Kidney epithelial cell (primary cell): ENCODE measurements at regions not wholly inside any gene's neighbourhood (a gene's known extent, or its start where the extent isn't known, plus 50 kb on each side); places are given as distances from the start of the nearest gene placed in this dataset.

ENCODE experiments used
- DNase-seq: peaks from one replicate; pipeline ENCODE4 v3.0.0-alpha.2; 2010; ENCODE audit warnings: low read depth
- H3K27me3 ChIP-seq: 2 replicates; pipeline ENCODE4 v1.6.0; 2011; ENCODE audit warnings: low read length; ENCODE audit not compliant: control insufficient read depth, insufficient read depth
- H3K36me3 ChIP-seq: 2 replicates; pipeline ENCODE4 v1.5.1; 2011; ENCODE audit warnings: low read length; ENCODE audit not compliant: control insufficient read depth, insufficient read depth
- H3K4me3 ChIP-seq: 2 replicates; pipeline ENCODE4 v1.5.1; 2011; ENCODE audit warnings: low read depth, mild to moderate bottlenecking, control low read depth, low read length
- TF ChIP-seq, protein P1 (sequence below): IDR thresholded peaks from 2 replicates; pipeline ENCODE4 v1.5.1; 2011; ENCODE audit warnings: mild to moderate bottlenecking, moderate library complexity, low read length, control low read depth, inconsistent platforms; ENCODE audit not compliant: insufficient read depth, poor library complexity, severe bottlenecking

DNA sequence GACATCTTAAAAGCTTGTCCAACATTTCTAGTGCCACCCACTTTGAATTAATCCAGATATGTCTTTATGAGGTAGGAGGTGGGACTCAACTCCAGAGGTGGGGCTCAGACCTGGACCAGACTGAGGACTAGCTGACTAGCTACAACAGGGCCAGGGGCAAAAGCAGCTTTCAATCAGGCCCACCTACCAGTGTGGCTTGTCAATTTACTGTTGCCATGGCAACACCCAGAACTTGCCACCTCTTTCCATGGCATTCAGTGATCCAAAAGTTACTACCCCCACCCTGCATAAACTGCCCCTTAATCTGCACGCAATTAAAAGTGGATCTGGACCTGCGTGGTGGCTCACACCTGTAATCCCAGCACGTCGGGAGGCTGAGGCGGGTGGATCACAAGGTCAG is 113.2 kb upstream of the KAZN start:
- no peaks in the 10 kb centered on the region for H3K36me3 ChIP-seq
- no peak overlapping the region for H3K4me3 ChIP-seq
- TF ChIP-seq, protein P1, sequence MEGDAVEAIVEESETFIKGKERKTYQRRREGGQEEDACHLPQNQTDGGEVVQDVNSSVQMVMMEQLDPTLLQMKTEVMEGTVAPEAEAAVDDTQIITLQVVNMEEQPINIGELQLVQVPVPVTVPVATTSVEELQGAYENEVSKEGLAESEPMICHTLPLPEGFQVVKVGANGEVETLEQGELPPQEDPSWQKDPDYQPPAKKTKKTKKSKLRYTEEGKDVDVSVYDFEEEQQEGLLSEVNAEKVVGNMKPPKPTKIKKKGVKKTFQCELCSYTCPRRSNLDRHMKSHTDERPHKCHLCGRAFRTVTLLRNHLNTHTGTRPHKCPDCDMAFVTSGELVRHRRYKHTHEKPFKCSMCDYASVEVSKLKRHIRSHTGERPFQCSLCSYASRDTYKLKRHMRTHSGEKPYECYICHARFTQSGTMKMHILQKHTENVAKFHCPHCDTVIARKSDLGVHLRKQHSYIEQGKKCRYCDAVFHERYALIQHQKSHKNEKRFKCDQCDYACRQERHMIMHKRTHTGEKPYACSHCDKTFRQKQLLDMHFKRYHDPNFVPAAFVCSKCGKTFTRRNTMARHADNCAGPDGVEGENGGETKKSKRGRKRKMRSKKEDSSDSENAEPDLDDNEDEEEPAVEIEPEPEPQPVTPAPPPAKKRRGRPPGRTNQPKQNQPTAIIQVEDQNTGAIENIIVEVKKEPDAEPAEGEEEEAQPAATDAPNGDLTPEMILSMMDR, result no peak
- DNase-seq, result no peak
- no peaks in the 10 kb centered on the region for H3K27me3 ChIP-seq

GRCh38 chr1:14486401-14487201 is 111.9 kb upstream of the KAZN start:
- DNase-seq, result peak; percentile 65
- Histone ChIP-seq H3K27me3 (no peaks in the 10 kb centered on the region), H3K4me3 (no peak overlapping the region), H3K36me3 (no peaks in the 10 kb centered on the region)
- TF ChIP-seq, protein P1, result no peak

GRCh38 chr1:14487671-14488070 is 110.8 kb upstream of the KAZN start:
- no peak overlapping the region for H3K4me3 ChIP-seq
- no peaks in the 10 kb centered on the region for H3K36me3 ChIP-seq
- no peaks in the 10 kb centered on the region for H3K27me3 ChIP-seq
- DNase-seq, result no peak
- TF ChIP-seq, protein P1, result no peak

GRCh38 chr1:14494911-14495310 is 103.6 kb upstream of the KAZN start:
- no peak for DNase-seq
- no peaks in the 10 kb centered on the region for H3K36me3 ChIP-seq
- TF ChIP-seq, protein P1, result no peak
- H3K27me3 ChIP-seq, result no peaks in the 10 kb centered on the region
- H3K4me3 ChIP-seq, result no peak overlapping the region

GRCh38 chr1:14495381-14495780 is 103.1 kb upstream of the KAZN start:
- no peaks in the 10 kb centered on the region for H3K27me3 ChIP-seq
- no peaks in the 10 kb centered on the region for H3K36me3 ChIP-seq
- DNase-seq, result no peak
- TF ChIP-seq, protein P1, result no peak
- no peak overlapping the region for H3K4me3 ChIP-seq

- Histone ChIP-seq H3K4me3 (no peak overlapping the region), H3K36me3 (no peaks in the 10 kb centered on the region), H3K27me3 (no peaks in the 10 kb centered on the region)
- no peak for DNase-seq
- TF ChIP-seq, protein P1, result no peak
Measured at GRCh38 chr1:14495996-14496395, 102.5 kb upstream of the KAZN start.
